SU-DHL-6 (cell line): ENCODE measurements at regions not wholly inside any gene's neighbourhood (a gene's known extent, or its start where the extent isn't known, plus 50 kb on each side); places are given as distances from the start of the nearest gene placed in this dataset.
A peak's percentile ranks its signal among the peaks of the same experiment; 100 is the strongest.

Experiments used
- H2AFZ ChIP-seq: fragments of 200-600 bp; sonication (generic); 2 replicates; pipeline ENCODE4 v1.6.1; 2014; ENCODE audit warnings: low read depth, mild to moderate bottlenecking, moderate library complexity, mixed read lengths, antibody characterized with exemption, low read length; ENCODE audit not compliant: severe bottlenecking
- H3F3A ChIP-seq: fragments of 200-600 bp; shearing (Covaris generic); 2 replicates; pipeline ENCODE4 v1.6.0; 2016; ENCODE audit warnings: antibody characterized with exemption, mild to moderate bottlenecking; ENCODE audit not compliant: insufficient read depth
- H3K27ac ChIP-seq: fragments of 200-600 bp; sonication (generic); 2 replicates; pipeline ENCODE4 v1.5.1; 2016; ENCODE audit warnings: low read depth, mild to moderate bottlenecking, low read length, moderate library complexity, mixed read lengths
- H3K27me3 ChIP-seq: fragments of 200-600 bp; sonication (generic), shearing (Covaris generic); 2 replicates; pipeline ENCODE4 v1.6.0; 2014; ENCODE audit warnings: mild to moderate bottlenecking, low read length
- H3K36me3 ChIP-seq: fragments of 200-600 bp; sonication (generic); 2 replicates; pipeline ENCODE4 v1.6.1; 2014; ENCODE audit warnings: mild to moderate bottlenecking, low read length, mixed read lengths
- H3K4me2 ChIP-seq: fragments of 300-600, 200-600 bp; shearing (Covaris generic), sonication (generic); 2 replicates; pipeline ENCODE4 v1.6.0; 2014; ENCODE audit warnings: low read length, low read depth, mild to moderate bottlenecking; ENCODE audit not compliant: poor library complexity, severe bottlenecking
- H3K4me3 ChIP-seq: fragments of 200-600 bp; sonication (generic); 2 replicates; pipeline ENCODE4 v1.5.1; 2014; ENCODE audit warnings: antibody characterized with exemption, low read length, mild to moderate bottlenecking, mixed read lengths; ENCODE audit not compliant: insufficient read depth, poor library complexity, severe bottlenecking
- H3K79me2 ChIP-seq: fragments of 200-600 bp; sonication (generic); 2 replicates; pipeline ENCODE4 v1.6.1; 2014; ENCODE audit warnings: mild to moderate bottlenecking, low read length, moderate library complexity; ENCODE audit not compliant: insufficient read depth
- H3K9ac ChIP-seq: fragments of 200-600 bp; sonication (generic); 2 replicates; pipeline ENCODE4 v1.7.0; 2014; ENCODE audit warnings: mild to moderate bottlenecking, low read length
- H3K9me2 ChIP-seq: fragments of 200-600 bp; sonication (generic); replicated peaks from 2 replicates; pipeline ENCODE4 v1.6.1; 2014; ENCODE audit warnings: low read length; ENCODE audit not compliant: insufficient read depth
- H3K9me3 ChIP-seq: fragments of 200-600 bp; sonication (generic); 2 replicates; pipeline ENCODE4 v1.6.1; 2014; ENCODE audit warnings: low read length, mixed read lengths; ENCODE audit not compliant: insufficient read depth
- H4K20me1 ChIP-seq: fragments of 200-600 bp; sonication (generic); 2 replicates; pipeline ENCODE4 v1.6.1; 2014; ENCODE audit warnings: low read depth, mild to moderate bottlenecking, antibody characterized with exemption, low read length, moderate library complexity, mixed read lengths
- EZH2phosphoT487 ChIP-seq: fragments of 200-600 bp; sonication (generic), shearing (Covaris generic); conservative IDR thresholded peaks from 2 replicates; pipeline ENCODE4 v1.6.1; 2018; ENCODE audit warnings: mild to moderate bottlenecking, antibody characterized with exemption, low read length, moderate library complexity, mixed read lengths
- TF ChIP-seq, protein P1 (sequence below): fragments of 200-600 bp; sonication (generic); IDR thresholded peaks from one replicate; pipeline ENCODE4 v1.5.1; 2017; ENCODE audit warnings: antibody characterized with exemption, mild to moderate bottlenecking, low read length, moderate library complexity; ENCODE audit not compliant: insufficient read depth, poor library complexity, severe bottlenecking

DNA sequence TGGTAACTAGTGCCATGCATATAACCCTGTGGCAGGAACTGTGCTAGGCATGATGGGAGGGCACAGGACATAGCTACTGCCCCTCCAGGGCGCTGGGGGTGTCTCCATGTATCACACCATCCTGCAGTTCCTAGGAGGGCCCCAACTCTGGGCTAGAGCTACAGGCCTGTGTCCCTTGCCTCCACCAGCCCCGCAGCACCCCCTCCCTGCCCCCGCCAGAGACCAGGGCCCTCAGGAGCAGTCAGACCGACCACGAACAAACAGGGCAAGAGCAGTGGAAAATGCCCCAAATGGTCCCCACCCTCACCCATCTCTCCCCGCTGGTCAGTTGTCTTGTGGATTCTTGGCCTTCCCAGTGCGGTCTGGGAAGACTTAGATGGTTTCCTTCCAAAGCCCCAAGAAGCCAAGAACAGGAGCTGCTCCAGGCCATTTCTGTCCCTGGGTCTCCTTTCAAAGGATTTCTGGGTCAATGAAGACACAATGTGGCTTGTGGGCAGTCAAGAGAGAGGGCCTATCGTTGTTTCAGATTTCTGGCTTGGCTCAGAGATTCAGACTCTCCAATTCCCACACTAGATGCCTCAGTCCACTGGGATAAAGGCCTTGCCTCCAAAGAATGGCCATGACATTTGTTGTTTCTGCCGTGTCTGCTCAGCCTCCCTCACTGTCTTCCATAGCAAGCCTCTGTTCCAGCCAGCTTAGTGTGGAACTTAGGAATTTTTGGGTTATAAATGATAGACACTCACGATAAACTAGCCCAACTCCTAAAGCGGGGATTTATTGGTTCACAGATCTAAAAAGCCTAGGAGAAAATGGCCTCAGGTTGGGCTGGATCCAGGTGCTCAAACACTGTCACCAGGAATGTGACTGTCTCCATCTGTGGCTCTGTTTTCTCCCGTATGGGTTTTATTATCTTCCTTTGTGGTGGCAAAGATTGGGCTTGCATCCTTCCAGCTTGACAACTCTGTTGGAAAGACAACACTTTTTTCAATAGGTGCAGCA, 80.6 kb downstream of the LSM3 start:
- Histone ChIP-seq H3K79me2 (no peaks in the 10 kb centered on the region), H3K27me3 (no peaks in the 10 kb centered on the region), H3K9ac (no peak overlapping the region), H2AFZ (no peak overlapping the region), H4K20me1 (no peaks in the 10 kb centered on the region), H3K4me3 (no peak overlapping the region), H3K9me2 (no peaks in the 10 kb centered on the region), H3K4me2 (no peak overlapping the region), H3K27ac (no peak overlapping the region), H3K9me3 (no peaks in the 10 kb centered on the region), H3F3A (no peaks in the 10 kb centered on the region), H3K36me3 (no peaks in the 10 kb centered on the region)
- TF ChIP-seq EZH2phosphoT487, result no peak
- TF ChIP-seq, protein P1, sequence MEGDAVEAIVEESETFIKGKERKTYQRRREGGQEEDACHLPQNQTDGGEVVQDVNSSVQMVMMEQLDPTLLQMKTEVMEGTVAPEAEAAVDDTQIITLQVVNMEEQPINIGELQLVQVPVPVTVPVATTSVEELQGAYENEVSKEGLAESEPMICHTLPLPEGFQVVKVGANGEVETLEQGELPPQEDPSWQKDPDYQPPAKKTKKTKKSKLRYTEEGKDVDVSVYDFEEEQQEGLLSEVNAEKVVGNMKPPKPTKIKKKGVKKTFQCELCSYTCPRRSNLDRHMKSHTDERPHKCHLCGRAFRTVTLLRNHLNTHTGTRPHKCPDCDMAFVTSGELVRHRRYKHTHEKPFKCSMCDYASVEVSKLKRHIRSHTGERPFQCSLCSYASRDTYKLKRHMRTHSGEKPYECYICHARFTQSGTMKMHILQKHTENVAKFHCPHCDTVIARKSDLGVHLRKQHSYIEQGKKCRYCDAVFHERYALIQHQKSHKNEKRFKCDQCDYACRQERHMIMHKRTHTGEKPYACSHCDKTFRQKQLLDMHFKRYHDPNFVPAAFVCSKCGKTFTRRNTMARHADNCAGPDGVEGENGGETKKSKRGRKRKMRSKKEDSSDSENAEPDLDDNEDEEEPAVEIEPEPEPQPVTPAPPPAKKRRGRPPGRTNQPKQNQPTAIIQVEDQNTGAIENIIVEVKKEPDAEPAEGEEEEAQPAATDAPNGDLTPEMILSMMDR, result no peak

DNA sequence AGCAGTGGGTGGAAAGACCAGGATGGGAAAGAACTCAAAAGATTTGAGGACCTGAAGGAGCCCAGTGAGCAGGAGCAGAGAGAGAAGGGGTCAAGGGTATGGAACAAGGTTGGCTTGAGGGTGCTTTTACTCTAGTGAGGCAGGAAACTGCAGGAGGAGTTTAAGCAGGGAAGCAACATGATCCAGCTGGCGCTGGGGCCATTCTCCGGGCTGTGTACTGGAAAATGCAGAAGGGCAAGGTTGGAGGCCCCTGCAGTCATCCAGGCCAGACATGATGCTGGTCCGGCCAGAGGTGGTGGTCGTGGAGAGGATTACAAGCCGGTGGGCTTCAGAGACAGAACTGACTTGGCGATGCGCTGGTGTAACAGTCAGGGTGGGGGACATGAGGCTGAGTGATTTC, 81.8 kb downstream of the LSM3 start:
- Histone ChIP-seq H4K20me1 (no peaks in the 10 kb centered on the region), H3K9ac (no peak overlapping the region), H3K27ac (no peak overlapping the region), H3K9me3 (no peaks in the 10 kb centered on the region), H3K36me3 (no peaks in the 10 kb centered on the region), H3K9me2 (no peaks in the 10 kb centered on the region), H3K4me2 (no peak overlapping the region), H3K79me2 (no peaks in the 10 kb centered on the region), H3F3A (no peaks in the 10 kb centered on the region), H3K4me3 (no peak overlapping the region), H3K27me3 (no peaks in the 10 kb centered on the region), H2AFZ (no peak overlapping the region)
- TF ChIP-seq, protein P1, result no peak
- TF ChIP-seq EZH2phosphoT487, result no peak

DNA sequence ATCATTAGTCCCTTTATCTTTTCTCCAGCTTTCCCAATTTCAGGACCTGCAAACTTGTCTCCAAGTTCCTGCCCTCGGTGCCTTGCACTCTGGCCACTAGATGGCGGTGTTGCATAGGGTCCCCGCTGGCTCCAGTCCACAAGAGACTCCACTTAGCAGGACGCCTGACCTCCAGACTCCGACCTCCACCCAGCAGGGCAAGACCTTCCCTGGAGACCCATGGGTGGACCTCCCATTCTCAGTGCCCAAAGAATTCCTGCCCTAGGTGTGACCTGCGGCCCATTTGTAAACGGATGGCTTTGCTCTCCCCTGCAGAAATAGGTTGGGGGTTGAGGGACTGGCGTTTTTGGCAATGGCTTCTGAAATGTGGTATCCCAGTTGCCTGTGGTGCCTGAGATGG, 82.6 kb downstream of the LSM3 start:
- H3K4me2 ChIP-seq, result no peak overlapping the region
- H3F3A ChIP-seq, result no peaks in the 10 kb centered on the region
- no peak overlapping the region for H3K4me3 ChIP-seq
- no peaks in the 10 kb centered on the region for H3K36me3 ChIP-seq
- no peaks in the 10 kb centered on the region for H3K9me3 ChIP-seq
- no peaks in the 10 kb centered on the region for H3K79me2 ChIP-seq
- no peak overlapping the region for H2AFZ ChIP-seq
- no peak overlapping the region for H3K9ac ChIP-seq
- H3K27ac ChIP-seq, result no peak overlapping the region
- TF ChIP-seq, protein P1, result peak; percentile 97
- no peak for TF ChIP-seq EZH2phosphoT487
- no peaks in the 10 kb centered on the region for H3K27me3 ChIP-seq
- no peaks in the 10 kb centered on the region for H3K9me2 ChIP-seq
- no peaks in the 10 kb centered on the region for H4K20me1 ChIP-seq
